ENCODE measurements at regions not wholly inside any gene's neighbourhood (a gene's known extent, or its start where the extent isn't known, plus 50 kb on each side); places are given as distances from the start of the nearest gene placed in this dataset.

DNA sequence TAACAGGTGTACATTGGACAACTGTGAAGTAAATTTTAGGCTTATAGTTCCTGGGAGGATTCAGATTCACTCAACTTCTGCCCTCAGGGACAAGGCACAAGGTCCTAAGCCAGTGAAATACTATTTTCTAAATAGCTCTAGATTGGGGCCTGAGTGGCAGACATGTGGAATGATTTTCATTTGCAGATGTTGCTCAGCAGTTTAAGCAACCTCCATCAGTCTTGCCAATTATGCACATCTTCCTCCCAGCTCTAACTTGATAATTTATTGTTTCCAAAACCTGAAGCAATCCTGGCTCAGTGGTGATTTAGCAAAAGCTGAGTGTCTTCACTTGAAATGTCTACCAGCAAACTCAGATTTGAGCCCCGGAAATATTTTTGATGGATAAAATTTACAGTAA, 116.2 kb downstream of the SCP2D1 start:
- Histone ChIP-seq H3K9me1 (ENCODE audit: control insufficient read depth, insufficient read depth, low read length) (no peaks in the 10 kb centered on the region), H3K27ac (ENCODE audit: extremely low read depth, low read depth, low read length) (no peak overlapping the region), H3K9ac (ENCODE audit: insufficient read depth in 1 of 2, low read depth in 2 of 2, low read length in 2 of 2) (no peak overlapping the region), H3K79me2 (ENCODE audit: control insufficient read depth, insufficient read depth, low read length) (no peaks in the 10 kb centered on the region), H3K4me2 (ENCODE audit: insufficient read depth, low read length) (no peak overlapping the region), H2AFZ (ENCODE audit: low read depth, low read length) (no peak overlapping the region), H3K9me3 (replicated peaks; ENCODE audit: control insufficient read depth, insufficient read depth, low read depth, low read length) (no peaks in the 10 kb centered on the region), H3K4me1 (replicated peaks in 1 of 2; ENCODE audit: control insufficient read depth in 2 of 2, insufficient read depth in 2 of 2, low read length in 2 of 2) (no peaks in the 10 kb centered on the region), H3K36me3 (ENCODE audit: control insufficient read depth, insufficient read depth, low read length) (no peaks in the 10 kb centered on the region), H3K27me3 (ENCODE audit: control insufficient read depth in 2 of 2, insufficient read depth in 2 of 2, low read length in 2 of 2) (no peaks in the 10 kb centered on the region), H4K20me1 (replicated peaks; ENCODE audit: control insufficient read depth, insufficient read depth, low read length) (no peaks in the 10 kb centered on the region), H3K4me3 (no peak overlapping the region)
- TF ChIP-seq SRSF7 (optimal IDR thresholded peaks at IDR 0.05; ENCODE audit: low read depth, low read length) (no peak), TEAD4 (IDR thresholded peaks at IDR 0.05; ENCODE audit: low read length) (no peak), TEAD4 (CRISPR knock-in tag; IDR thresholded peaks at IDR 0.05; ENCODE audit: borderline replicate concordance) (no peak), ZNF699 (CRISPR knock-in tag; IDR thresholded peaks at IDR 0.05; ENCODE audit: insufficient replicate concordance) (no peak), PTTG1 (tag; IDR thresholded peaks at IDR 0.05; ENCODE audit: low read depth) (no peak), SMARCB1 (IDR thresholded peaks at IDR 0.05; ENCODE audit: insufficient read length, low read depth) (no peak), ZNF695 (CRISPR knock-in tag; IDR thresholded peaks at IDR 0.05) (no peak), NCOA4 (IDR thresholded peaks at IDR 0.05; ENCODE audit: partially characterized antibody) (no peak), POLR3G (IDR thresholded peaks at IDR 0.05; ENCODE audit: extremely low read depth, insufficient read length, insufficient replicate concordance) (no peak), OTX1 (CRISPR knock-in tag; IDR thresholded peaks at IDR 0.05) (no peak), MAFG (tag; conservative IDR thresholded peaks at IDR 0.05) (no peak), SIN3A (IDR thresholded peaks at IDR 0.05; ENCODE audit: borderline replicate concordance in 2 of 2, control insufficient read depth in 1 of 2, low read depth in 2 of 2, low read length in 2 of 2) (no peak), SETDB1 (IDR thresholded peaks at IDR 0.05; ENCODE audit: low read length) (no peak), CREM (IDR thresholded peaks at IDR 0.05; ENCODE audit: low read depth) (no peak), CEBPB (tag; IDR thresholded peaks at IDR 0.05) (no peak), RFX7 (CRISPR knock-in tag; IDR thresholded peaks at IDR 0.05) (no peak), MYNN (IDR thresholded peaks at IDR 0.05) (no peak), MYNN (CRISPR knock-in tag; IDR thresholded peaks at IDR 0.05) (no peak), TEAD1 (CRISPR knock-in tag; IDR thresholded peaks at IDR 0.05) (no peak)
- TF ChIP-seq, protein P1, sequence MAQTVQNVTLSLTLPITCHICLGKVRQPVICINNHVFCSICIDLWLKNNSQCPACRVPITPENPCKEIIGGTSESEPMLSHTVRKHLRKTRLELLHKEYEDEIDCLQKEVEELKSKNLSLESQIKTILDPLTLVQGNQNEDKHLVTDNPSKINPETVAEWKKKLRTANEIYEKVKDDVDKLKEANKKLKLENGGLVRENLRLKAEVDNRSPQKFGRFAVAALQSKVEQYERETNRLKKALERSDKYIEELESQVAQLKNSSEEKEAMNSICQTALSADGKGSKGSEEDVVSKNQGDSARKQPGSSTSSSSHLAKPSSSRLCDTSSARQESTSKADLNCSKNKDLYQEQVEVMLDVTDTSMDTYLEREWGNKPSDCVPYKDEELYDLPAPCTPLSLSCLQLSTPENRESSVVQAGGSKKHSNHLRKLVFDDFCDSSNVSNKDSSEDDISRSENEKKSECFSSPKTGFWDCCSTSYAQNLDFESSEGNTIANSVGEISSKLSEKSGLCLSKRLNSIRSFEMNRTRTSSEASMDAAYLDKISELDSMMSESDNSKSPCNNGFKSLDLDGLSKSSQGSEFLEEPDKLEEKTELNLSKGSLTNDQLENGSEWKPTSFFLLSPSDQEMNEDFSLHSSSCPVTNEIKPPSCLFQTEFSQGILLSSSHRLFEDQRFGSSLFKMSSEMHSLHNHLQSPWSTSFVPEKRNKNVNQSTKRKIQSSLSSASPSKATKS (CRISPR knock-in tag; IDR thresholded peaks at IDR 0.05): no peak
- ChIA-PET POLR2A (no interaction called here), CTCF (ENCODE audit: low intra/inter-chr PET ratio) (no interaction called here)
- no TSS peak for BruUV-seq (replicated peaks)
- DNase-seq (ENCODE audit: extremely low read depth in 1 of 4, low spot score in 3 of 4) (no peak), FAIRE-seq (no peak), ATAC-seq (no peak)
- WGBS (ENCODE audit: insufficient coverage, low coverage, missing lambda C conversion rate): 0% methylated on average over 1 of the region's 1 CpG
- intact Hi-C loops (cut with micrococcal nuclease): no loop called here
- in situ Hi-C loops (cut with MboI): no loop called here
